ENCODE measurements at regions not wholly inside any gene's neighbourhood (a gene's known extent, or its start where the extent isn't known, plus 50 kb on each side); places are given as distances from the start of the nearest gene placed in this dataset.

DNA sequence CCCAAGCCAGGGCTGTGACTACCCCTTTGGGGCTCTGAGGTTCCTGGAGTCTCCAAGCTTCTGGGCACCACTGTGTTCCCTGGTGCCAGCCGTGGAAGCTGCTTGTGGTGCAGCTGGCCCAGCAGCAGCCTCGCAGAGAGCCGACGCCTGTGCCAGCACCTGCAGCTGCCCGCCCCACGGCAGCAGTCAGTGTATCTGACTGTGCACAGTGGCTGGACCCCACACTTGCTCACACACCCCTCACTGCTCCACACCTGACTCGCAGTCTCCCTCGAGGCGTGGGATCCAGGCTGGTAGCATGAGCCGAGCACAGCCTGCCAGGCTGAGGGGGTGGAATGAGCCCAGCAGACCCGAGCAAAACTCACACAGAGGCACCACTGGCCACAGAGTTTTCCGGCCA, 325.2 kb downstream of the PCNX1 start:
- intact Hi-C loops (cut with micrococcal nuclease) = no loop called here
- Mint-ChIP-seq H3K4me1 (ENCODE audit: low read depth) (no peaks in the 10 kb centered on the region), H3K27me3 (ENCODE audit: insufficient read depth) (peaks cover 8% of the 10 kb centered on the region), H3K9me3 (no peaks in the 10 kb centered on the region), H3K4me3 (no peak overlapping the region), H3K36me3 (ENCODE audit: low read depth) (no peaks in the 10 kb centered on the region), H3K27ac (no peak overlapping the region)
- DNase-seq (ENCODE audit: low spot score) = no peak

DNA sequence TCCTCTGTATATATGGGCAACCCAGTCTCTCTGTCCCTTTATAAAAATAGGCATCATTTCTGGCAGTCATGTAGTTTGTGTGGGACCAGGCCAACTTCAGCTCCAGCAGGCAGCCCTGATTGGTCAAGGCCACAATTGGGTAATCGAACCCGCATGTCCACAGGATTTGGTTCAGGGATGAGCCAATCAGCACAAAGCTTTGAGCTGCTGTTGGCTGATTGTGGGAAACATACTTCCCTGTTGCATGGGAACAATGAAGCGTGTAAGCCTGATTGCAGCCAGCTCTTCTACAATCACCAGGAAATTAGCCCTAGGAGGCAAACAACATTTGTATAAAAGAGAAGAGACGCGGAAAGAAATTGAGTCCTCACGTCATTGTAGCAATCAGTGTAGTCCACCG, 328.6 kb downstream of the PCNX1 start:
- H3K4me3 Mint-ChIP-seq = no peak overlapping the region

DNA sequence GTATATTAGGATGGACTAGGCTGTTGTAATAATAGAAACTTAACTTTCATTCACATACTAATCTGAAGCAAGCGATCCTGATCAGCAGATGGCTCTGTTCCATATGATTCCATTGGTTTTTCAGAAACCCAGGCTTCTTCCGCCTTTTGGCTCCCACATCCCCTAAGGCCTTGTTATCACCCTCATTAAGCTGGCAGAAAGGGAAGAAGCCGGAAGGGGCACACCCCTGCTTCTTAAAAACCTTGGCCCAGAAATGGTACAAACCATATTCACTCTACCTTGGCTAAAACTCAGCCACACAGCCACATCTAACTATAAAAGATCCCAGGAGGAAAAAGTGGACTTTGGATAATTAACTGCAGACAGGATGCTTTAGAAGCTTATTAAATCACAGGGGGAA, 329.2 kb downstream of the PCNX1 start:
- Mint-ChIP-seq H3K4me3 (no peak overlapping the region), H3K36me3 (ENCODE audit: low read depth) (no peaks in the 10 kb centered on the region), H3K27ac (no peak overlapping the region), H3K9me3 (no peaks in the 10 kb centered on the region), H3K27me3 (ENCODE audit: insufficient read depth) (peaks cover 15% of the 10 kb centered on the region), H3K4me1 (ENCODE audit: low read depth) (no peaks in the 10 kb centered on the region)
- no peak for DNase-seq (ENCODE audit: low spot score)
- intact Hi-C loops (cut with micrococcal nuclease) = no loop called here

More for the DNA sequence above, 328.6 kb downstream of the PCNX1 start:
- DNase-seq (ENCODE audit: low spot score) = no peak
- Mint-ChIP-seq H3K27ac (no peak overlapping the region), H3K27me3 (ENCODE audit: insufficient read depth) (peaks cover 15% of the 10 kb centered on the region), H3K36me3 (ENCODE audit: low read depth) (no peaks in the 10 kb centered on the region), H3K4me1 (ENCODE audit: low read depth) (no peaks in the 10 kb centered on the region), H3K9me3 (no peaks in the 10 kb centered on the region)
- intact Hi-C loops (cut with micrococcal nuclease) = no loop called here

DNA sequence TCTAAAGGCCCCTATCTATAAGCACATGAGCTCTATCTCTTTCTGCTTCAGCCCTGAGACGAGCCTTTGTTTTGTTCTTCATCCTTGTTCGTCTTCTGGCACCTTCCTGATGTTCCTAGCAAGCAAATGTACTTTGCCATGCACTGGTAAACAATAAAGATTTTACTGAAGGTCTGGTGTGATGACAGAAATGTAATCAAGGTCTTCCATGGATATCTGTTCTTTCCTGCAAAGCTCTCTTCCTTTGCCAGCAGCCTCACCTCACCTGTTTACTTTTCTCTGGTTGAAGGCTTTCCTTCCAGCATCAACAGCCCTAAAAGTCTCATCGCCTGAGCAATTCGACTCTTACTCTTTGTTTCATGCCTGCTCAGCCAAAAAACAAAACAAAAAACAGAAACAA, 330.3 kb downstream of the PCNX1 start:
- Mint-ChIP-seq H3K36me3 (ENCODE audit: low read depth) (no peaks in the 10 kb centered on the region), H3K4me1 (ENCODE audit: low read depth) (peaks cover 6% of the 10 kb centered on the region), H3K27me3 (ENCODE audit: insufficient read depth) (peaks cover 13% of the 10 kb centered on the region), H3K27ac (no peak overlapping the region), H3K4me3 (no peak overlapping the region), H3K9me3 (no peaks in the 10 kb centered on the region)
- intact Hi-C loops (cut with micrococcal nuclease) = no loop called here
- DNase-seq (ENCODE audit: low spot score) = no peak

DNA sequence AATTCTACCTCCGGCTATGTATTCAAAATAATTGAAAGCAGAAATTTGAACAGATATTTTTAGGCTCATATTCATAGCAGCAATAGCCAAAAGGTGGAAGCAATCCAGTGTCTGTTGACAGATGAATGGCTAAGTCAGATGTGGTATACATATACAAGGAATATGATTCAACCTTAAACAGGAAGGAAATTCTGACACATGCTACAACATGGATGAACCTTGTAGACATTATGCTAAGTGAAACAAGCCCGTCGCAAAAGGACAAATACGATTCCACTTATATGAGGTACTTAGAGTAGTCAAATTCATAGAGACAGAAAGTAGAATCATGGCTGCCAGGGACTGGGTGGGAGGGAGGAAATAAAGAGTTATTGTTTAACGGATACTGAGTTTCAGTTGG, 331.6 kb downstream of the PCNX1 start:
- Mint-ChIP-seq H3K4me1 (ENCODE audit: low read depth) (peaks cover 10% of the 10 kb centered on the region), H3K9me3 (no peaks in the 10 kb centered on the region), H3K4me3 (no peak overlapping the region), H3K36me3 (ENCODE audit: low read depth) (no peaks in the 10 kb centered on the region), H3K27me3 (ENCODE audit: insufficient read depth) (peaks cover 13% of the 10 kb centered on the region), H3K27ac (no peak overlapping the region)
- DNase-seq (ENCODE audit: low spot score) = no peak
- intact Hi-C loops (cut with micrococcal nuclease) = no loop called here

DNA sequence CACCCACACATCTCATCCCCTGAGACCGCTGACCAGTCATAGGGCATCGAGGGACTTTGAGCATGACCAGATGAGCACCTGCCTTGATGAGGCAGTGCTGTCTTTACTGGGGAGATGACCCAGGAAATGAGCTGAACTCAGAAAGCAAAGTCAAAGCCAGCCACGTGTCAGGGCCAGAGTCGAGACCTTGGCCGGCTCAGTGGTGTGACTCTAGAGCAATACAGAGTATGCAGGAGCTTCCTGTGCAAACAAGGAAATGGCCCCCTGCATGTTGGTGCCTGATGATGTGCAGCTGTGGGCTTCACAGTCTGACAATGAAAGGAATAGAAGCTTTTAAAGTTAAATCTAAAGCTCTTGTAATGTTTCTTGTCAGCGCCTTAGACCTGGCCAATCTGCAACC, 332.9 kb downstream of the PCNX1 start:
- intact Hi-C loops (cut with micrococcal nuclease) = no loop called here
- peaks cover 7% of the 10 kb centered on the region for H3K9me3 Mint-ChIP-seq
- no peaks in the 10 kb centered on the region for H3K36me3 Mint-ChIP-seq (ENCODE audit: low read depth)
- peaks cover 10% of the 10 kb centered on the region for H3K27me3 Mint-ChIP-seq (ENCODE audit: insufficient read depth)
- H3K27ac Mint-ChIP-seq = no peak overlapping the region
- DNase-seq (ENCODE audit: low spot score) = no peak
- no peak overlapping the region for H3K4me3 Mint-ChIP-seq
- H3K4me1 Mint-ChIP-seq (ENCODE audit: low read depth) = peaks cover 23% of the 10 kb centered on the region

DNA sequence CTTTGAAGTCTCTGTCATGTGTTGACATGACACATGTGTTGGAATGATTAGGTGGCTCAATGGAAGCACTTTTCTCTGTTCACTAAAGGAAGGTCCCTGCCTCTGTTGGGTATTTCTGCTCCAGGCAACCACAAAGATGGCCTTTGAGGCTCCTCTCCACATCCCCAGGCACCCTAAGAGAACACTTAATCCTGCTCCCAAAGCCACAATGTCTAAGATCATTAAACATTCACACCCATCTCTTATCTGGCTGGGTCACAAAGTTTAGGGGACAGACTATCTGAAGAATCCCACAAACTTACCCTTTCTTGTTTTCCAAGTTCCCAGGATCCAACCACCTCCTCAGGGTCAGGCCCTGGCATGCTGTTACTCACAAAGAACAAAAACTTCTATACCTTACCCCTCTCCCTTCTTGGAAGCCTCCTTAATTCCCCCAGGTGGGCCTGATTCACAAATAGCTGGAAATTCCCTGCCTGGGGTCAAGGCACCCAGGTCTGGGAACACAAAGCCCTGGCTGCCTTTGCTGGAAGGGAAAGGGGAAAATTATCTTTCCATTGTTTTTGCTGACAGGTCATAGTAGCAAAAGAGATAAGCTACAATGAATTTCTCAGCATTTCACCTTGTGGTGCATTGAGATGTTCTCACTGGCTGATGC, 333.7 kb downstream of the PCNX1 start:
- intact Hi-C loops (cut with micrococcal nuclease) = no loop called here
- Mint-ChIP-seq H3K27ac (no peak overlapping the region), H3K4me3 (no peak overlapping the region), H3K4me1 (ENCODE audit: low read depth) (peaks cover 31% of the 10 kb centered on the region), H3K9me3 (peaks cover 13% of the 10 kb centered on the region), H3K36me3 (ENCODE audit: low read depth) (no peaks in the 10 kb centered on the region), H3K27me3 (ENCODE audit: insufficient read depth) (peaks cover 10% of the 10 kb centered on the region)
- DNase-seq (ENCODE audit: low spot score) = no peak

DNA sequence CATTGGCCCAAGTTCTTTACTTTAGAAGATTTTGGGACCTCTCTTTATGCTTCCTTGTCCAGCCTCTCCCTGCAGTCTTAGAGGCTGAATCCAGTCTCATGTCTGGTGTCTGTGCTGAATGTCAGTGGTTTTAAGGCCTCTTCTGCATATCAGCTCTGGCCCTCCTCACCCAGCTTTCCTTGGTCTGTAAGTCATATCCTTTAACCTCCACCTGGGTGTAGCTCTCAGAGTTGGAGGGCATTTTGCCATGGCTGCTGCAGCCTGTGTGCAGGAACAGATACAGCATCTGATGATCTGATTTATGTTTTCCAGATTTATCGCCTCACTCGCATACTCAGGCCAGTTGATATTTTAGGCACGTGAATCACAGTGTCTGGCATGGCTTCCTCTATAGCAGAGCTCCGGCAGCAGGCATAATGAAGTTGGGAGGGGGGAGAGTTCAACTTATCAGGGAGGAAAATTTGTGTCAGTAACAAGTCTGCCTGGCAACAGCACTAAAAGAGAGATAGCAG, 335.0 kb downstream of the PCNX1 start:
- intact Hi-C loops (cut with micrococcal nuclease) = no loop called here
- DNase-seq (ENCODE audit: low spot score) = no peak
- H3K27ac Mint-ChIP-seq = no peak overlapping the region

DNA sequence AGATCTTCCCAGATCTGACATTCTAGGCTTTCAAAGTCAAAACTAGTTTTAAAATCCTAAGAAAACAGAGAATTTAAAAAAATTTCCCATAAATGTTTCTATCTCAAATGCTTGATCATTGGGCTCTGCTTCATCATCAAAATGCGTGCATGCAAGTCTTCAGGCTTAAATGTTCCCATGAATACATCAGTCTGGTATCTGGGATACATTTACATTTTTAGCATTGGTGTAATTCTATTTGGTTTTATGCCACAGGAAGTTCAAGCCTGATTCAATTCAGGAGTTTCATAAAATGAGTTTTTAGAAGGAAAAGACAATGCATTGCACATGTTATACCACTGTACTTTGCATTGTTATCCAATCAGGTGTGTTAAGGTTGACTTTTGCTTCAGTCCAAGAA, 336.4 kb downstream of the PCNX1 start:
- peaks cover 3% of the 10 kb centered on the region for H3K27me3 Mint-ChIP-seq (ENCODE audit: insufficient read depth)
- peaks cover 15% of the 10 kb centered on the region for H3K36me3 Mint-ChIP-seq (ENCODE audit: low read depth)
- no peak overlapping the region for H3K4me3 Mint-ChIP-seq
- no peak for DNase-seq (ENCODE audit: low spot score)
- intact Hi-C loops (cut with micrococcal nuclease) = no loop called here
- no peak overlapping the region for H3K27ac Mint-ChIP-seq
- peaks cover 54% of the 10 kb centered on the region for H3K4me1 Mint-ChIP-seq (ENCODE audit: low read depth)
- peaks cover 38% of the 10 kb centered on the region for H3K9me3 Mint-ChIP-seq

More for the DNA sequence above, 335.0 kb downstream of the PCNX1 start:
- Mint-ChIP-seq H3K36me3 (ENCODE audit: low read depth) (peaks cover 7% of the 10 kb centered on the region), H3K9me3 (peaks cover 24% of the 10 kb centered on the region), H3K4me3 (no peak overlapping the region), H3K4me1 (ENCODE audit: low read depth) (peaks cover 44% of the 10 kb centered on the region), H3K27me3 (ENCODE audit: insufficient read depth) (peaks cover 9% of the 10 kb centered on the region)

DNA sequence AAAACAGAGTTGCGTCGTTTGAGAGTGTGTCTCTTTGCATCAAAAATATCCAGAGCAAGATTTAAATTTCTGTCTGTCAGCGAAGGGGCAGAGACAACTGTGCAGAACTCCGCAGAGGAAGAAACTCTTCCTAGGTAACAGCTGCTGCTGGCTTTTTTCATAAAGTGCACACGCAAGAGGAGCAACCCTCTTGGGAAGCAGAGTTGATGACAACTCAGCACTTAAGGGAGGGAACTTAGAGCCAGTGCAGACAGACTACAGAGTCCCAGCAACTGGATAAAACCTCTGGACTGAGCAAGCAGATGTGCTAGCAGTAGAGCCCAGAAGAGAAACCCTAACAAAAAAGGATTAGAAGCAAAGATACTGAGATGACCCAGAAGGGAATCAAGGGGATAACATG, 337.1 kb downstream of the PCNX1 start:
- H3K27me3 Mint-ChIP-seq (ENCODE audit: insufficient read depth) = peaks cover 2% of the 10 kb centered on the region
- peaks cover 39% of the 10 kb centered on the region for H3K9me3 Mint-ChIP-seq
- intact Hi-C loops (cut with micrococcal nuclease) = no loop called here
- H3K4me3 Mint-ChIP-seq = no peak overlapping the region
- no peak overlapping the region for H3K27ac Mint-ChIP-seq
- peaks cover 54% of the 10 kb centered on the region for H3K4me1 Mint-ChIP-seq (ENCODE audit: low read depth)
- H3K36me3 Mint-ChIP-seq (ENCODE audit: low read depth) = peaks cover 15% of the 10 kb centered on the region
- no peak for DNase-seq (ENCODE audit: low spot score)

DNA sequence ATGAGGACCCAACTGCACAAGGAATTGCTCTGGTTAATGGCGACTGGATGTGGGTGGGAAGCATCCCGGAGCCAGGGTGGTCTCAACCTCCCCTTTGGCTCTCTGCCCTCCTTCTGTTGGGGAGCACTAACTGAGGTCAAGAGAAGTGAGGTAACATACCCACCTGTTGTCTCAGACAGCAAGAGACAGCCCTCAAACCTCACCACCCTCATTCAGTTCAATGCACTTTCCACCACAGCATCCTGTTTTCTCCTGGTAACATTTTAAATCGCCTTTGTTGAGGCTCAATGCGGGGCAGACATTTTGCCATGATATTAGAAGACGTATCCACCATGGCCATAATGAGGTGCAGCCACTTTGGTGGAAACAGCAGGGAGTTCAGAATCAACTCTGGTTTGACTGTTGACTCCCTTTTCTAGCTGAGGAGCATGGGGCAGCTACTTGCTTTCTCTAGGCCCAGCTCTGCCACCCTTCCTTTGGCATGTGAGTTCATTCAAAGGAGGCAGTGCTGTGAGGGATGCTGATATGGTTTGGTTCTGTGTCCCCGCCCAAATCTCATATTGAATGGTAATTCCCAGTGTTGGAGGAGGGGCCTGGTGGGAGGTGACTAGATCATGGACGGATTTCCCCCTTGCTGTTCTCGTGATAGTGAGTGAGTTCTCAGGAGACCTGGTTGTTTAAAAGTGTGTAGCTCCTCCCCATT, 338.6 kb downstream of the PCNX1 start:
- intact Hi-C loops (cut with micrococcal nuclease) = loop anchor here (2.0 kb wide), 1 partner anchor 21 kb away; no protein-coding TSS in a partner anchor
- peaks cover 62% of the 10 kb centered on the region for H3K4me1 Mint-ChIP-seq (ENCODE audit: low read depth)
- H3K4me3 Mint-ChIP-seq = peak overlapping the region; percentile 40
- H3K27me3 Mint-ChIP-seq (ENCODE audit: insufficient read depth) = no peaks in the 10 kb centered on the region
- H3K36me3 Mint-ChIP-seq (ENCODE audit: low read depth) = peaks cover 15% of the 10 kb centered on the region
- H3K9me3 Mint-ChIP-seq = peaks cover 48% of the 10 kb centered on the region
- peak; percentile 16 for DNase-seq (ENCODE audit: low spot score)
- peak overlapping the region; percentile 91 for H3K27ac Mint-ChIP-seq

DNA sequence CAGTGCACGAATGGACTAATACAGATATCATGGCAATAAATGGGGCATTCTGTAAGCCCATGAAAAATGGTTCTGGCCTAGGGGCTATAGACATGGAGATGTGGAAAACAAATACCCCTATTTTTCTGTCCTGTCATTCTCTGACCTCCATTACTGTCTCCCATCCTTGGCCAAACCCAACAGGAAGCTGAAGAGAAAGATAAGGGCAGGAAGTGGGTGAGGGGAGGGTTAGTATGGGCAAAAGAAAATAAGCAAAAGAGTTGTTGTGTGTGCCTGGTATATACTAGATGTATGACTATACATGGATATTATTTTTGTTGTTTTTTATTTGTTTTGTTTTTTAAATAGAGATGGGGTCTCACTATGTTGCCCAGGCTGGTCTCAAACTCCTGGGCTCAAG, 339.3 kb downstream of the PCNX1 start:
- H3K4me3 Mint-ChIP-seq = peak overlapping the region; percentile 40
- H3K9me3 Mint-ChIP-seq = peaks cover 48% of the 10 kb centered on the region
- intact Hi-C loops (cut with micrococcal nuclease) = loop anchor here (2.0 kb wide), 1 partner anchor 20 kb away; no protein-coding TSS in a partner anchor

DNA sequence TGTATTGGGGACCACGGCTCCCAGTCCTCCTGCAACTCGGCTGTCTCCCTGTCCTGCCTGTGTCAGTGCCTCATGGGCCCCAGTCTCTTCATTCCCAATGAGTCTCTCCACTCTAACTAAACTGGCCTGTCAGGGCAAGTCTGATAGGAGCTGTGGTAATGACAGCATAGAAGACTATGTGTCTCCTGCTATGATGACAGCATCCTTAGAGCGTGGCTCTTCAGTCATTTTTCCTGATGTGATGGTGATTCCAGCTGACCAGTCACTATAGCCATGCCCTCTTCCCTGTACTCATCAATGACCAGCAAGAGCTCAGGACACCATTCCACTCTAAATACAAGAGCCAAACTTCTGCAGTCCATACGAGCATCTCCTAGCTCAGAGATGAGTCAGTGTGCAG, 339.8 kb downstream of the PCNX1 start:
- Mint-ChIP-seq H3K36me3 (ENCODE audit: low read depth) (peaks cover 15% of the 10 kb centered on the region), H3K4me1 (ENCODE audit: low read depth) (peaks cover 61% of the 10 kb centered on the region), H3K4me3 (peak overlapping the region; percentile 29), H3K27ac (peak overlapping the region; percentile 74), H3K9me3 (peaks cover 48% of the 10 kb centered on the region), H3K27me3 (ENCODE audit: insufficient read depth) (no peaks in the 10 kb centered on the region)
- no peak for DNase-seq (ENCODE audit: low spot score)
- intact Hi-C loops (cut with micrococcal nuclease) = loop anchor here (2.0 kb wide), 1 partner anchor 20 kb away; no protein-coding TSS in a partner anchor

More for the DNA sequence above, 339.3 kb downstream of the PCNX1 start:
- Mint-ChIP-seq H3K36me3 (ENCODE audit: low read depth) (peaks cover 15% of the 10 kb centered on the region), H3K27ac (peak overlapping the region; percentile 91), H3K4me1 (ENCODE audit: low read depth) (peaks cover 62% of the 10 kb centered on the region), H3K27me3 (ENCODE audit: insufficient read depth) (no peaks in the 10 kb centered on the region)
- no peak for DNase-seq (ENCODE audit: low spot score)

Data from activated T-helper 1 cell treated with anti-CD3 and anti-CD28 coated beads, Interleukin-12 subunit alpha, Interleukin-12 subunit beta, Interleukin-2, Interleukin-4 antibody, amounts not matched to agents 30 ng/mL and 10 ng/mL and 1 ng/mL, durations not matched to agents 14 hours and 24 hours and 36 hours (primary cell).